ENCODE measurements at regions not wholly inside any gene's neighbourhood (a gene's known extent, or its start where the extent isn't known, plus 50 kb on each side); places are given as distances from the start of the nearest gene placed in this dataset.
"Not testable (repeated sequence)": the region's sequence is repeated elsewhere in the genome, so short reads cannot be mapped to it uniquely, and the experiment has no call there.

DNA sequence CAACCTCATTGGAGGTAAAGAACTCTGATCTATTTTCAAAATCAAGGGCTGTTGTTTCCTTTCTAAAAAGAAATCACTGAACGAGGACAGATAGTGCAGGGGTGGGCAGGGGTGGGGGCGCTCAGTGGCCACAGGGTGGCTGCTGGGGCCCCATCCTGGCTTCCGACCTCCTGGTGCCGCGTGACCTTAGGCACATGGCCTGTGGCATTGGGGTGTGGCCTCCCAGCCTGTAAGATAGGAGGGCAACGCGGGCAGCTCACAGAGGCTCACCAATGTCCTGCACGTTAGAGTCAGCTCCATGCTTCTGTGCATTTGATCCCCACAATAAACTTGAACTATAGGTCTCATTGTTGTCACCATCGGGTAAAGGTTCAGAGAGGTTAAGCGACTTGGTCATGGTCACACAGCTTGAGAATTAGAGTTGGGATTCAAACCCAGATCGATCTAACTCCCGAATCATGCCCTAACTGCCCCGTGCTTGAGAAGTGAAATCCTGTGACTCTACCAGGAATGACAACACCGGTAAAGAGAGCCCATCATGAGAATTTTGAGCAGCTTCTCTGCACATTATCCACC is 148.0 kb upstream of the SLC6A11 start:
- DNase-seq, result no peak

DNA sequence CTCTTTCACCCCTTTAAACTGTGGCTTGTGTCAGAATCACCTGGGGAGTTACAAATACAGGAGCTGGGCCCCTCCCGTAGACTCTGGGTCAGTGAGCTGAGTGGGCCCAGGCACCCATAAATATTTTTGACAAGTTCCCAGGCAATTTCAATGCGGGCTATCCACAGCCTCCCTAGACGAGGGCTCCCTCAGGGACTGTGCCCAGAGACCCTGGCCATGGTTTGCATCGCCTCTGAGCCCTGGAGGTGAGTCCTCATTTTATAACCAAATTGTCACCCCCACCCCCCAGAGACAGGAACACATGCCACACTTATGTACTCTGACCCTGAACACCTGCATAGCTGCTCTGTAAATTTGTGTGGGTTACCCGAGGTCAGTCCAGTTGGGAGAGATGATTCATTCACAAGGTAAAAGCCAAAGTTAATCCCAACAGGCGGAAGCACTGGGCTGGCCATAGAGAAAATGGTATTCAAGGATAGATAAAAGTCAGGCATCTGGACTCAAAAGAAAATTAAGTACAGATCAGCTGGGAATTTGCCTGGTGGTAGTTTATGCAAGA is 146.5 kb upstream of the SLC6A11 start:
- no peak for DNase-seq

DNA sequence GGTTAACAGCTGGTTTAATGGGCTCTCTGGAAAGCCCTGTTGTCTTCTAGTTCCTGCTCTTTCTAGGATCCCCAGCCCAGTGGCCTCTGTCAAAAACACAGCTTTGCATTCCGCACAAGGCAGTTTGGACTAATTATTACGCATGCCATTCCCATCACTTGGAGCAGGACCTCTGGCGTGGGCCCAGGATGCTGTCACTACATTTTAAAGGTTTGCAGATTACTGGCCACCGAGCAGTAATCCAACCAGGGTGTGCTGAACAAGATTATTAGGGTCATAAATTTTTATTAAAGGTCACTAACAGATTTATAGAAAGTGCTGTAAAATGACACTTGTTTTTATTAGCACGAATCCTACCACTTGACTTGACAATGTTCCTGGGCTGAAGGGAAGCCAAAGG is 143.6 kb upstream of the SLC6A11 start:
- DNase-seq, result no peak

DNA sequence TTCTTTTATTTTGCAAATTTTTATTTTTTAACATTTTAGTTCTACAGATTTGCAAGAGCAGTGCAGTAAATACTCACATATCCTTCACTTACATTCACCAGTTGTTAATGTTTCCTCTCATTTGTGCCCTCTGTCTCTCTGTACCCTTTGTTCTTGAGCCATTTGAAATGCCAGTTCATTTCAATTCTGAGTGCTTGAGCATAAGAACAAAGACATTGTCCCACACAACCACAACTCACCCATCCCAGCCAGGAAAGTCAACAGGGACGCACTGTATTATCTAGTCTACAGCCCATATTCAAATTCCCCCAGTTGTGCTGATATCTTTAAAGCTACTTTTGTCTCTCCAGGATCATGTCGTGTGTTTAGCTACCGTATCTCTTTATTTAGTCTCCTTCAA is 141.4 kb upstream of the SLC6A11 start:
- no peak for DNase-seq

DNA sequence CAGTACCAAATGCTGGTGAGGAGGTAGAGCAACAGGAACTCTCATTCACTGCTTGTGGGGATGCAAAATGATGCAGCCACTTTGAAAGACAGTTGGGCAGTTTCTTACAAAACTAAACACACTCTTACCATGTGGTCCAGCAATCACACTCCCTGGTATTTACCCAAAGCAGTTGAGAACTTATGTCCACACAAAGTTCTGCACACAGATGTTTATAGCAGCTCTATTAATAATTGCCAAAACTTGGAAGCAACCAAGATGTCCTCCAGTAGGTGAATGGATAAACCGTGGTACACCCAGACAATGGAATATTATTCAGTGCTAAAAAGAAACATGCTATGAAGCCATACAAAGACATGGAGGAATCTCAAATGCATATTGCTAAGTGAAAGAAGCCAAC is 139.1 kb upstream of the SLC6A11 start:
- DNase-seq, result no peak

DNA sequence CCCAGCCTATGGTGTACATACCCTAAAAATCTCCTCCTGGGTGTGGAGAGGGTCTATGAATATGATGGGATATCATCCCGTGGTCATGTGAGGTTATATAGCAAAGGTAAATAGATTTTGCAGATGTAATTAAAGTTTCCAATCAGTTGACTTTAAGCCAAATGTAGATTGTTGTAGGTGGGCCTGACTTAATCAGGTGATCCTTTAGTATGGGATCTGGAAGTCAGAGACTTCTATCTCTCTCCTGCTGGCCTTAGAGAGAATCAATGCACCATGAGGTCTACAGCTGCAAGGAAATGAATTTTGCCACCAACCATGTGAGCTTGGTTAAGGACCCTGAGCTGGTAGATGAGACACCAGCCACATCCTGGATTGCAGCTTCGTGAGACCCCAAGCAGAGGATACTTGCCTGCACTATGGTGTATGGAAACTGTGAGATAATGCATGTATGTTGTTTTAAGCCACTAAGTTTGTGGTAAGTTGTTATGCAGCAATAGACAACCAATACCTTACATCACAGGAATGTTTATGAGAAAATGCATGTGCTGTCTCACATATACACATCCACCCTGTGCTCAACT is 137.1 kb upstream of the SLC6A11 start:
- no peak for DNase-seq

DNA sequence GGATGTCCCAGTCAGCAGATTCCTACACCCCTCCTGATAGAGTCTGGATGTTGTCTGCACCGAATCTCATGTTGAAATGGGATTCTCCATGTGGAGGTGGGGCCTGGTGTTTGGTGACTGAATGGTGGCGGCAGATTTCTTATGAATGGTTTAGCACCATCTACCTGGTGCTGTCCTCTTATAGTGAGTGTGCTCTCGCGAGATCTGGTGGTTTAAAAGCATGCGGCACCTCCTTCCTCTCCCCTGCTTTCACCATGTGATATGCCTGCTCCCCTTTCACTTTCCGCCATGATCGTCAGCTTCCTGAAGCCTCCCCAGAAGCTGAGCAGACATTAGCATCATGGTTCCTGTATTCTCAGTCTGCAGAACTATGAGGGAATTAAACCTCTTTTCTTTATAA is 135.2 kb upstream of the SLC6A11 start:
- DNase-seq, result no peak

DNA sequence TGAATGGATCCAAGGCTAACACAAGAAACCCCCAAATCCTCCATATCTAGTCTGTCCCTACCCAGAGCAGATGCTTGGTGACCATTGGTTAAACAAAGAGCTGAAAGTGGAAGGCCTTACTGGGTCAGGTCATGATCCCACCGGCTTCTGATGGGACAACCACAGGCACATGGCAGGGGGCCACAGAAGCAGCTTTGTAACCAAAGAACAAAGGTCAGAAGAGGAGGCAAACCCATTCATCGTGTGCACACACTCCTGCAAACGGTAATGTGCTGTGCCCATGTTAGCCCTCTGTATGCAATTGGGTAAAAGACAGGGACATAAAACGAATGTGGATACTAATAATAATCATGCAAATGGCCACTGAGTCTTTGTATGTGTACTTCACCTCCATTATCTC is 133.3 kb upstream of the SLC6A11 start:
- no peak for DNase-seq

DNA sequence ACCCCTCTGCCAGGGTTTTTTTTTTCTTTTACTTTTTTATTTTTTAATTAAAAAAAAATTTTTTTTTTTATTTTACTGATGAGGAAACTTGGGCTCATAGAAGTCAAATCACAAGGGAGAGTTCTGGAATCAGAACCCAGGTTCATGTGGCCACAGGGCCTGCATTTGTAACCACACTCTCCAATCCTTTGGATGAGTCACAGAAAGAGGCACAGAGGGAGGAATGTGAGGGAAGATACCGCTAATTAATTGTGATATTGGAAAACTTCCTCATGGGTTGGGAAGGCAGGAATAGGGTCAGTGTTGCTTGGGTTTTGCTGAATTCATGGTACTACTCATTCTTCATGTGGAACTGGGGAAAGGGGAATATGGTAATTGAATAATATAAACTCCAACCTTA is 132.9 kb upstream of the SLC6A11 start:
- DNase-seq, result no peak

DNA sequence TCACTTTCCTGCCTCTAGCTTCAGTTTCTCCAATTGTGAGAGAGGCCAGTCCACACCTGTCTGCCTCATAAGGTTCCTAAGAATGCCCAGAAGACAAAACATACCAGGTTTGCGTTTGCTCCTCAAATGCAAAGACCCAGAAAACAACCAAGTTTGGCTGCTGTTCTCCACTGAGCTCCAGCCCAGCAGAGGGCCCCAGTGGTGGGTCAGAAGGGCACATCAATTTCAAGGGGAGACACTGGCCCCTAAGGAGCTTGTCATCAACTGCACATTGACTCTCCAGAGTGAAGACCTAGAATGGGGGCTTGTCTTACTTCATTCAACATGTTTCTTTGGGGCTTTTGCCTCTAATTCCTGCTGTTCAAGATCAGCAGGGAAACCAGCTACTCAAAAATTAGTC is 127.9 kb upstream of the SLC6A11 start:
- DNase-seq, result no peak

DNA sequence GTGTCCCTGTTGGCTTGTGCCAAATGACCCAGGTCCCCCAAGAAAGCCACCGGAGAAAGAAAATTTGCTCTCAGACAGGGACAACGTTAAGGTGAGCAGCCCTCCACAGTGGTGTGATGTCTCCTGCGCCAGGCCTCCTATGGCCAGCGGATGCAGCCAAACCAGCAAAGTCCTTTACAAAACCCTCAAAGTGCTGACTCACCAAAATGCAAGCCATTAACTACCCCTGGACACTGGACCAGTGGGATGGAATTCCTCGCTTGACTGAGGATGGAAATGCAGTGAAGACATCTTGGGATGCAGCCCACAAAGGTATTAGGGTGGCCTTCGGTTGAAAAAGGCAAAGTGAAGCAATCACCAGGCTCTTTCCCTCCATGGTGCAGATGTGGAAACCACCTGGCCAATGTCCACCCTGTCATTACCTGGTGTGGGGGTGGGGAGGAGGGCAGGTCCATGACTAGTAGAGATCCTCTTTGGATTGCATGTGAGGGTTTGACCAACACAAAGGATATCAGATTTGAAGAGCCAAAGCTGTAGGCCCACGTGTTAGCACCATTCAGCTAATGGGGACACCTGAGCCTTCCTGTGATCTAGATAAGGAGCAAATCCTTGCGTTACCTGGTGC is 127.4 kb upstream of the SLC6A11 start:
- no peak for DNase-seq

DNA sequence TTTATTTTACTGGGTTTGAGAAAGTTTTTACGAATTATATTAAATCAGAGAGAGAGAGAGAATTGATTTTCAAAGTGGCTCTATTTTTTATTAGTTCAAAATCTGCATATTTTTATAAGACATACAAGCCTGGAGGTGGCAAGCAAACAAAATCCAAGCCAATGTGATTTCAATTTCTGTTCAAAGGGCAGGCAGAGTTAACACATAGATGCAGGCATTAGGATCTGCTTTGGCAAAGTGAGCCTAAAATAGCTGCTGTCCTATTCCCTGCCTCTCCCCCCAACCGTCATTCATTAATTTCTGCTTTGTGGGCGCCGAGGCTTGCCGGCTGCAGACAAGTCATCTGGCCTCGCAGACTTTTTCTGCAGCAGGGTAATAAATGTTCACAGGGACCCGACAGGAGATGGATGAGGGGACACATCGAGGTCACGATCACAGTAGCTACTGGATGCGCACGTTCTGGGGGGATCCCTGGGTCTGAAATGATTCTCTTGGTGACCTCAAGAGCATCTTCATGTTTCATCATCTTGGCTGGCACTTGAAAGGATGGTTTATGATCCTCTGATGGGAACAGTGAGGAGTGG is 123.9 kb upstream of the SLC6A11 start:
- DNase-seq, result no peak

DNA sequence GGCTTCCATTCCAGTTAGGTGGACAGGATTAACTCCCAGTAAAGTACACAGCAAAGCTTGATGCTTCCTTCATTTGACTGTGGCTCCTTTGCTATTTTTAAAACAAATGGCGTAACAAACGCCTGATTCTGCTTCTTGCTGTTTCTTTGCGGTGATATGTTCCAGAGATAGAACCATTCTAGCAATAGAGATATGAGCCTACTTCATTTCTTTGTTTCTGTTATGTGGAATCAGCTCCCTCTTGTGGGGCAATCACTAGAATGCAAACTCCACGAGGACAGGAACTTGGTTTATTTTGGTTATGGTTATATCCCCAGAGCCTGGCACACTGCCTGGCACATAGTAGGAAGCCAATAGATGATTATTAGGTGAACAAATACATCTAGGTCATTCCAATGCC is 122.6 kb upstream of the SLC6A11 start:
- DNase-seq, result no peak

DNA sequence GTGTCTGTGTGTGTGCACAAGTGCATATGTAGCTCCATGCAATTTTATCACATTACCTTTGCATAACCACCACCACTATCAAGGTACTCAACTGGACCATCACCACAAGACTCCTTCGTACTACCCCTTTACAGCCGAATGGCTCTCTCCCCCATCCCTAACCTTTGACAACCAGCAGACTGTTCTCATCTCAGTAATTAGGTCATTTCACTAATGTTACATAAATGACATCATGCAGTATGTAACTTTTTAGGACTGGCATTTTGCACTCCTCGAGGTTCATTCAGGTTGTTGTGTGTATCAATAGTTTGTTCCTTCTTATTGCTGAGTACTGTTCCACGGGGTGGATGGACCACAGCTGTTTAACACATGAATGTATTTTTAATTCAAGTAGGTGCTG is 121.8 kb upstream of the SLC6A11 start:
- no peak for DNase-seq

DNA sequence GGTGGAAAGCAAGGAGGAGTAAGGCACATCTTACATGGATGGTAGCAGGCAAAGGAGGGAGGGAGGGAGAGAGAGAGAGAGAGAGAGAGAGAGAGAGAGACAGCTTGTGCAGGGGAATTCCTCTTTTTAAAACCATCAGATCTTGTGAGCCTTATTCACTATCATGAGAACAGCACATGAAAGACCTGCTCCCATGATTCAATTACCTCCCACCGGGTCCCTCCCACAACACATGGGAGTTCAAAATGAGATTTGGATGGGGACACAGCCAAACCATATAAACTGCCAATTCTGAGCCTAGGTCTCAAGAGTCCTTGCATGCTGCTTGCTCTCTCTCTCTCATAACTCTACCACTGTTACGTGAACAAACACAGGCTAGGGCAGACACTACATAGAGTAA is 120.8 kb upstream of the SLC6A11 start:
- DNase-seq, result not testable (repeated sequence)

DNA sequence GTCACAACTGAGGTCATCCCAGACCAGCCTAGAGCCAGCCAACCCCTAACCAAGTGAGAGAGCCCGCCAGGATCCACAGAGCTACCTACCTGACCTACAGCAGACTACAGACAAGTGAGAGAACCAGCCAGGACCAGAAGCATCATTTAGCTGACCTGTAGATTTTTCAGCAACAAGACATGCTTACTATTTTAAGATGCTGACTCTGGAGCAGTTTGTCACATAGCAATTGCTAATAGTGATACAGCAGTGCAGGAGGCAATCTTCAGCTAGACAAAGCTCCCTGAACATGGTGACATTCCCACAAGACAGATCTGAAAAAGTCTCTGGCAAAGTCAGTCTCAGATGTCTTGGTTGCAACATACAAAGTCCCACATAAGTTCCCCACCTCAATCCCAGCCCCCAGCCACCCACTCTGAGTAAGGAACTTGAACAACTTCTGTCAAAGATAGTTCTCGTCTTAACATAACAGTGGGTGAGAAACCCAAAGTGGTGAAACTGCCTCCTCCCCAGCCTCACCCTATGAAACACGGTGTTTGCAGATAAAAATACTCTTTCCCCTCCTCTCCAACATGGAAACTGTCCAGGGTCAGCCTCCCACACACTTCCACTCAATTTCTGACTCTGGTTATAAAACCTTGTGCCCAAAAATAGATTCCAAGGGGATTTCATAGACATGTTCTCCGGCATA is 120.3 kb upstream of the SLC6A11 start:
- no peak for DNase-seq

DNA sequence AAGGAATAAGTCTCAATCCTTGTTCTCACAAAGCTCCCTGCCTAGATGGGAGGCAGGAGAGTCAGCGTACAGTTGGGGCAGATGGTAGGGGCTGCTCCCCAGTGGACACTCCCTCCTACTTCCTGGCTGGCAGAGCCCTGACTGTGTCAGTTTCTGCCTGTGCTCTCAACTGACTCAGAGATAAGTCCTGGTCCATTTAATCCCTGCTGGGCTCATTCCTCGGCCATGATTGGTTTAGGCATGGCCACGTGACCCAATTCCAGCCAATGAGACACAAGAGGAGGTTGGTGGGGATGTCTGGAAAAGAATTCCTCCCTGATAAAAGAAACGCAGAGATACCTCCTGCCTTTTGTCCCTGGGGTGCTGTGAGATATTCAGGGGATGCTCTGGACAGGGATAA is 118.1 kb upstream of the SLC6A11 start:
- no peak for DNase-seq

DNA sequence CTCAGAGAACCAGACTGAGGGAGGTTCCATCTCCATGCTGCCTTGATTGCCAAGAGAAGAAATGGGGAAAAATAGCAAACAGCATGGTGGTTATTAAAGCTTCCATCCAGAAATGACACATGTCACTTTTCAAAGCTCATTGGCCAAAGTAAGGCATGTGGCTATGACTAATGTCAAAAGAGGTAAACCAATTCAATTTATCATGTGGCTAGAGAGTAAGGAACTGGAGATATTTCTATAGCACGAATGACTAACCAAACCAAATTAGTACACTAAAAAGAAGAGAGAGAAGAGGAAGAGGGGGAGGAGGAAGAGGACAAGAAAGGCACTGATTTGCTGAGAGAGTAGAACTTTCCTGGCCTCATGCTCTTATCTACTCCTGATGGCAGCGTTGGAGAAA is 115.2 kb upstream of the SLC6A11 start:
- DNase-seq, result no peak

DNA sequence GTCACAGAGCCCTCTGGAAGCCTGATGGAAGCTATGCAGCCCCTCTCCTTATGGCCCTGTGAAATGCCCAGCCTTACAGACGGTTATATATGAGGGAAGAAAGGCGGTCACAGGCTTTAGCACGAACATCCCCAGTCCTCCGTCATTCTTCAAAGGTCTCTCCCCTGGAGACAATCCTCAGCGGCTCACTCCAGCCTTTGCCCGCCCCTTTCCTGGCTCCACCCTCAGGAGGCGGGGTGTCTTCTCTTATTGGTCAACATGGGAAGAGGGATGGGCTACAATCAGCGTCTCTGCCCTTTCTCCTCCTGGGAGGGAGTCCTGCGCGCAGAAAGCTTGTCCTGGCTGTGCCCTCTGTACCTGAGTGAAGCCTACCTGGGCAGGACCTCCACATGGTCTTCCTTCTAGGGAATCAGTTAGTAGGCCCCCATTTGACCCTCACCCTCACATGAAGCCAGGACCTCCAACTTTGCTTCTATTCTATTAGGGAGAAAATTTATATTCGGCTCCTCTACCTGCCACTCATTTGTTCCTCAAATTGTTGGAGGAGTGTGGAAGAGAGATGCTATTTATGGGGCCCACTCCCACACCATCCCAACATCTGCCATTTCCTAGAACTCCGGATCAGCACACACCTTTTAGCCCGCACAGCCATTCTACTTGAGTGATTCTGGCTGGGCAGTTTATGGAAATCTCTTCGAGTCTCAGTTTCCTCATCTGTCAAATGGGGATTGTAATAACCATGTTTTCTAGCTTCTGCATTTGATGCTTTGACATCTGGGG is 112.9 kb upstream of the SLC6A11 start:
- DNase-seq, result no peak

DNA sequence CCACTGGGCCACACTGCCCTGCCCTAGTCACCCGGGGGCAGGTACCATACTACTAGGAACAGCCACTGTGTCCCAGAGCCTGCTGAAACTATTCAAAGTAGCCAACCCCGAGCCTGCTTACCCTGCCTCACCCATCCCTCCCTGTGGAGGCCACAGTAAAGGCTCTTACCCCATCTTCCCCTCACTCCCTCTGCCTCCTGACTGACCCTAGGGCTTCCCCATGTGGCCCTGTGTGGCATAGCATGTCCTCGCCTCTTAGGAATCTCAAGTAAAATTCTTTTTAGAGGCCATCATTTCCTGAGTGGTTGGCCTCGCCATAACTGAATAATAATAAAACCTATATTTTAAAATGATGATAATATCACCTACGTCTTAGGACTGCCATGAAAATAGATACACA is 112.2 kb upstream of the SLC6A11 start:
- no peak for DNase-seq

DNA sequence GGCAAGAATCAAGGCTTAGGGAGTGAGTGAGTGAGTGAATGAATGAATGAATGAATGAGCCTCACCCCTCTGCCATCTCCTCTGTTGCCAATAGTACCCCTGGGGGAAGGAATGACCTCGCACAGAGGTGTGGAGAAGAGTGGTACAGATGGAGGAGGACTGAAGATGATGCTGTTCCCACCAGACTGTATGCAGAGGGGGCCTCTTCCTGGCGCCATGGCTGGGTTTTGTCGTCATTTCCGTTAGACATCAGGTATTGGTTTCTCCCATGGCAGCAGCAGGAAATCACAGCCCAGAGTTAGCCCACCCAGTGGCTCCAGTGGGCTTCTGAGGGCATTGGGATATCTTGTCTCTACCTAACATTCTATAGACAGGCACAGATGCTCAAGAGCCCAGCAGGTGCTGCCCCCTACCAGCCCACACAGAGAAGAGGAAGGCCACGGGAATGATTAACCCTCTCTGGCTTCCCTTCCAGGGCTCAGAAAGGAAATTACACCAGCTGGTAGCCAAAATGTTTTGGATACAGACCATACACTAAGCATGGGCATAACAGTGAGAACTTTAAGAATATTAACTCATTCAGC is 109.8 kb upstream of the SLC6A11 start:
- DNase-seq, result no peak

DNA sequence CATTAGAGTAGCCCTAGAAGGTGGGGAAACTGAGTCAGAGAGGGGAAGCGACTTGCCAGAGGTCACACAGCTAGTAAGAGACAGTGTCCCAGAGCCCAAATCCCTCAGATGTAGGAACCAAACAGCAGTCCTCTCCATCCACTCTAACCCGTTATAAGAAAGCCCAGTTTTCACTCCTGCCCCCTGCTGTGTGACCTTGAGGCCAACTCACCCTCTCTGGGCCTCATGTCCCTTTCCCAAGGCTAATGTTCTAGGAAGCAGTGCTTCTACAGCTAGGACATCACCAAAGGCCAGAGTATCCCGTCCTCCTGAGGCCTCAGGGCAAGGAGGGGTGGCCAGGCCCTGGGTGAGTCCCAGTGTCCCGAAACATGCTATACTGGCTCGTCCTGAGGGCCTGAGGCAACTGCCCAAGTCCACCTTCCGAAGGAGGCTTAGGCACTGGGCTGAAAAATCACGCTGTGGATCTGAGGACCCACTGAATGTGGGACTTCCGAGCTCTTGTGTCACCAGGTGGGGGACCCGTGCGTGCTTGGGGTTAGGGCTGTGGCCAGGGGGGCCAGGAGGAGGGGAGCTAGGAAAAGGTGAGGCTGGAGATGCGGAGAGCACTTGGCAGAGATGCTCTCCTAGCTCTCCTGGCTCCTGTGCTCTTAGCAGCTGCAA is 109.2 kb upstream of the SLC6A11 start:
- DNase-seq, result no peak

Data from NCI-H446 treated with DMSO at 0.1 percent for 48 hours (cell line).